ENCODE measurements at regions not wholly inside any gene's neighbourhood (a gene's known extent, or its start where the extent isn't known, plus 50 kb on each side); places are given as distances from the start of the nearest gene placed in this dataset.

DNA sequence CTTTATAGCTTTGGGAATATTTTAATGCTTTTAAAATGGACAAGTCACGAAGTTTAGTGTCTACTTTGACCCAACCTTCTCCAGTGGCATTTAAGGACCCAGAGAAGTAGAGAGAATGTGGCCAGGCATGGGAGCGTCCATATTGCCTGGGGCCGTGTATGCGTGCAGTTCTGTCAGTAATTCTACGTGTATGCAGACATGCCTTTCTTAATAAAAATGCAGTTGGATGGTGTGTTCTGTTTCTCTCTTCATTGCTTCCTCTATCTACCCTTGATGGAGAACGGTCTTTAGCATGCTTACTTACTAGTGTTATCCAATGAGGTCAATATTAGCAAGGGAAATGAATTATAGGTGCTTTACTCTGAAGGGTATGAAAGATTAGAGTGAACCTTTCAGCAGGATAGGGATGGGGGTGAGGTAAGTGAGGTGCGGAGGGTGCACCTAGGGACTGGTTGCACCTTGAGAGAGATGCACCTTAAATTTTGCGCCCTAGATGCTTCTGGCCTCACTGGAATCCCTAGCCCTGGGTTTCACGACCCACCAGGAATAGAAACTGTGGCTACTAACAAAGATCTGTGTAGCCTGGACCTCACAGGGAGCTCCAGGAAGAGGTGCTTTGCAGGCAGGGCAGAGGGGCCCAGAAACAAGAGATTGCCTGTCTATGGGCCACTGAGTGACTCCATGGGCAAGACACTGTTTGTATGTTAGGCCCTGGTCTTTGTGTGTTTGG is 194.3 kb downstream of the MYCN start:
- H3K9ac ChIP-seq (ENCODE audit: low read depth in 1 of 2, low read length in 2 of 2) = no peak overlapping the region
- H3K27ac ChIP-seq (ENCODE audit: low read depth in 1 of 2, low read length in 2 of 2) = no peak overlapping the region
- TF ChIP-seq FOXA2 (IDR thresholded peaks at IDR 0.05) (no peak), RAD21 (IDR thresholded peaks at IDR 0.05) (no peak), FOXA1 (IDR thresholded peaks at IDR 0.05) (no peak), GABPA (IDR thresholded peaks at IDR 0.05 in 1 of 2, conservative IDR thresholded peaks at IDR 0.05 in 1 of 2) (no peak), NR2F2 (IDR thresholded peaks at IDR 0.05) (no peak)
- TF ChIP-seq, protein P1, sequence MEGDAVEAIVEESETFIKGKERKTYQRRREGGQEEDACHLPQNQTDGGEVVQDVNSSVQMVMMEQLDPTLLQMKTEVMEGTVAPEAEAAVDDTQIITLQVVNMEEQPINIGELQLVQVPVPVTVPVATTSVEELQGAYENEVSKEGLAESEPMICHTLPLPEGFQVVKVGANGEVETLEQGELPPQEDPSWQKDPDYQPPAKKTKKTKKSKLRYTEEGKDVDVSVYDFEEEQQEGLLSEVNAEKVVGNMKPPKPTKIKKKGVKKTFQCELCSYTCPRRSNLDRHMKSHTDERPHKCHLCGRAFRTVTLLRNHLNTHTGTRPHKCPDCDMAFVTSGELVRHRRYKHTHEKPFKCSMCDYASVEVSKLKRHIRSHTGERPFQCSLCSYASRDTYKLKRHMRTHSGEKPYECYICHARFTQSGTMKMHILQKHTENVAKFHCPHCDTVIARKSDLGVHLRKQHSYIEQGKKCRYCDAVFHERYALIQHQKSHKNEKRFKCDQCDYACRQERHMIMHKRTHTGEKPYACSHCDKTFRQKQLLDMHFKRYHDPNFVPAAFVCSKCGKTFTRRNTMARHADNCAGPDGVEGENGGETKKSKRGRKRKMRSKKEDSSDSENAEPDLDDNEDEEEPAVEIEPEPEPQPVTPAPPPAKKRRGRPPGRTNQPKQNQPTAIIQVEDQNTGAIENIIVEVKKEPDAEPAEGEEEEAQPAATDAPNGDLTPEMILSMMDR (IDR thresholded peaks at IDR 0.05; ENCODE audit: low read depth, low read length, missing input control) = no peak
- TF ChIP-seq, protein P2, sequence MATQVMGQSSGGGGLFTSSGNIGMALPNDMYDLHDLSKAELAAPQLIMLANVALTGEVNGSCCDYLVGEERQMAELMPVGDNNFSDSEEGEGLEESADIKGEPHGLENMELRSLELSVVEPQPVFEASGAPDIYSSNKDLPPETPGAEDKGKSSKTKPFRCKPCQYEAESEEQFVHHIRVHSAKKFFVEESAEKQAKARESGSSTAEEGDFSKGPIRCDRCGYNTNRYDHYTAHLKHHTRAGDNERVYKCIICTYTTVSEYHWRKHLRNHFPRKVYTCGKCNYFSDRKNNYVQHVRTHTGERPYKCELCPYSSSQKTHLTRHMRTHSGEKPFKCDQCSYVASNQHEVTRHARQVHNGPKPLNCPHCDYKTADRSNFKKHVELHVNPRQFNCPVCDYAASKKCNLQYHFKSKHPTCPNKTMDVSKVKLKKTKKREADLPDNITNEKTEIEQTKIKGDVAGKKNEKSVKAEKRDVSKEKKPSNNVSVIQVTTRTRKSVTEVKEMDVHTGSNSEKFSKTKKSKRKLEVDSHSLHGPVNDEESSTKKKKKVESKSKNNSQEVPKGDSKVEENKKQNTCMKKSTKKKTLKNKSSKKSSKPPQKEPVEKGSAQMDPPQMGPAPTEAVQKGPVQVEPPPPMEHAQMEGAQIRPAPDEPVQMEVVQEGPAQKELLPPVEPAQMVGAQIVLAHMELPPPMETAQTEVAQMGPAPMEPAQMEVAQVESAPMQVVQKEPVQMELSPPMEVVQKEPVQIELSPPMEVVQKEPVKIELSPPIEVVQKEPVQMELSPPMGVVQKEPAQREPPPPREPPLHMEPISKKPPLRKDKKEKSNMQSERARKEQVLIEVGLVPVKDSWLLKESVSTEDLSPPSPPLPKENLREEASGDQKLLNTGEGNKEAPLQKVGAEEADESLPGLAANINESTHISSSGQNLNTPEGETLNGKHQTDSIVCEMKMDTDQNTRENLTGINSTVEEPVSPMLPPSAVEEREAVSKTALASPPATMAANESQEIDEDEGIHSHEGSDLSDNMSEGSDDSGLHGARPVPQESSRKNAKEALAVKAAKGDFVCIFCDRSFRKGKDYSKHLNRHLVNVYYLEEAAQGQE (IDR thresholded peaks at IDR 0.05) = no peak
- TF ChIP-seq, protein P3, sequence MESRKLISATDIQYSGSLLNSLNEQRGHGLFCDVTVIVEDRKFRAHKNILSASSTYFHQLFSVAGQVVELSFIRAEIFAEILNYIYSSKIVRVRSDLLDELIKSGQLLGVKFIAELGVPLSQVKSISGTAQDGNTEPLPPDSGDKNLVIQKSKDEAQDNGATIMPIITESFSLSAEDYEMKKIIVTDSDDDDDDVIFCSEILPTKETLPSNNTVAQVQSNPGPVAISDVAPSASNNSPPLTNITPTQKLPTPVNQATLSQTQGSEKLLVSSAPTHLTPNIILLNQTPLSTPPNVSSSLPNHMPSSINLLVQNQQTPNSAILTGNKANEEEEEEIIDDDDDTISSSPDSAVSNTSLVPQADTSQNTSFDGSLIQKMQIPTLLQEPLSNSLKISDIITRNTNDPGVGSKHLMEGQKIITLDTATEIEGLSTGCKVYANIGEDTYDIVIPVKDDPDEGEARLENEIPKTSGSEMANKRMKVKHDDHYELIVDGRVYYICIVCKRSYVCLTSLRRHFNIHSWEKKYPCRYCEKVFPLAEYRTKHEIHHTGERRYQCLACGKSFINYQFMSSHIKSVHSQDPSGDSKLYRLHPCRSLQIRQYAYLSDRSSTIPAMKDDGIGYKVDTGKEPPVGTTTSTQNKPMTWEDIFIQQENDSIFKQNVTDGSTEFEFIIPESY (IDR thresholded peaks at IDR 0.05) = no peak
- H3K9me3 ChIP-seq (ENCODE audit: control insufficient read depth in 4 of 4, low read length in 3 of 4) = no peaks in the 10 kb centered on the region
- H3K4me3 ChIP-seq (ENCODE audit: low read depth in 1 of 3, low read length in 3 of 3) = no peak overlapping the region
- no peaks in the 10 kb centered on the region for H3K4me1 ChIP-seq (ENCODE audit: control insufficient read depth in 4 of 4, insufficient read depth in 4 of 4, low read length in 3 of 4)
- H3K36me3 ChIP-seq (ENCODE audit: control insufficient read depth in 4 of 4, insufficient read depth in 3 of 4, low read depth in 1 of 4, low read length in 3 of 4) = no peaks in the 10 kb centered on the region
- no peak for DNase-seq (ENCODE audit: low spot score)
- no peaks in the 10 kb centered on the region for H3K27me3 ChIP-seq (ENCODE audit: control insufficient read depth in 4 of 4, insufficient read depth in 4 of 4, low read length in 3 of 4)
- 93% methylated on average over 9 of the region's 9 CpGs for WGBS

DNA sequence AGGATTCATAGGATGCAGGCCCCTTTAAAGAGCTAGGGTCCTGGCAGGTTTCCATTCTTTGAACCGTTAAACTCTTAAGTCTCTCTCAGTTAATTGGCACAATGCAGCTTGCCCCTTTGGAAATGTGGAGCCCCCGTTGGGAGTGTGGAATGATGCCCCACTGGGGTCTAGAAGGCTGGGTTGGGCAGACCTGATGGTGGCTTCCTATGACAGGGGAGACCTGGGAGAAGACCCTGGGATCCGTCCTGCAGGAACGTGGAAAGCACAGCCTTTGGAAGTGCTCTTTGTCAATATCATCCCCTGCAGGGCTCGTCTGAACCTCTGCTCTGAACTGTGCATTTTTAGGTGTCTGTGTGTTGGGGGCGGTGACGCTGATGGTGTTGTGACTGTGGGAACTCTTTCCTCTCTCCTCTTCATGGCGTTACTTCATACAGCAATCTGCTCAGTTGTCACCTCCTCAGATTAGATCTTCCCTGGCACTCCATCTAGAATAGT is 190.6 kb downstream of the MYCN start:
- no peak overlapping the region for H3K27ac ChIP-seq (ENCODE audit: low read depth in 1 of 2, low read length in 2 of 2)
- DNase-seq (ENCODE audit: low spot score) = peak; percentile 14
- H3K36me3 ChIP-seq (ENCODE audit: control insufficient read depth in 4 of 4, insufficient read depth in 3 of 4, low read depth in 1 of 4, low read length in 3 of 4) = no peaks in the 10 kb centered on the region
- TF ChIP-seq FOXA1 (IDR thresholded peaks at IDR 0.05) (no peak), RAD21 (IDR thresholded peaks at IDR 0.05) (no peak), FOXA2 (IDR thresholded peaks at IDR 0.05) (no peak), GABPA (IDR thresholded peaks at IDR 0.05 in 1 of 2, conservative IDR thresholded peaks at IDR 0.05 in 1 of 2) (no peak), YY1 (IDR thresholded peaks at IDR 0.05) (no peak), RXRA (IDR thresholded peaks at IDR 0.05) (no peak), TAF1 (conservative IDR thresholded peaks at IDR 0.05) (no peak)
- TF ChIP-seq, protein P1 (IDR thresholded peaks at IDR 0.05; ENCODE audit: low read depth, low read length, missing input control) = no peak
- TF ChIP-seq, protein P4, sequence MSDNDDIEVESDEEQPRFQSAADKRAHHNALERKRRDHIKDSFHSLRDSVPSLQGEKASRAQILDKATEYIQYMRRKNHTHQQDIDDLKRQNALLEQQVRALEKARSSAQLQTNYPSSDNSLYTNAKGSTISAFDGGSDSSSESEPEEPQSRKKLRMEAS (IDR thresholded peaks at IDR 0.05) = no peak
- TF ChIP-seq, protein P2 (IDR thresholded peaks at IDR 0.05) = no peak
- TF ChIP-seq, protein P5, sequence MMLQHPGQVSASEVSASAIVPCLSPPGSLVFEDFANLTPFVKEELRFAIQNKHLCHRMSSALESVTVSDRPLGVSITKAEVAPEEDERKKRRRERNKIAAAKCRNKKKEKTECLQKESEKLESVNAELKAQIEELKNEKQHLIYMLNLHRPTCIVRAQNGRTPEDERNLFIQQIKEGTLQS (IDR thresholded peaks at IDR 0.05) = no peak
- H3K9me3 ChIP-seq (ENCODE audit: control insufficient read depth in 4 of 4, low read length in 3 of 4) = no peaks in the 10 kb centered on the region
- WGBS = 81% methylated on average over 8 of the region's 8 CpGs
- no peaks in the 10 kb centered on the region for H3K27me3 ChIP-seq (ENCODE audit: control insufficient read depth in 4 of 4, insufficient read depth in 4 of 4, low read length in 3 of 4)
- no peaks in the 10 kb centered on the region for H3K4me1 ChIP-seq (ENCODE audit: control insufficient read depth in 4 of 4, insufficient read depth in 4 of 4, low read length in 3 of 4)
- H3K9ac ChIP-seq (ENCODE audit: low read depth in 1 of 2, low read length in 2 of 2) = no peak overlapping the region
- no peak overlapping the region for H3K4me3 ChIP-seq (ENCODE audit: low read depth in 1 of 3, low read length in 3 of 3)
